Fibroblast of lung (primary cell): ENCODE measurements at regions not wholly inside any gene's neighbourhood (a gene's known extent, or its start where the extent isn't known, plus 50 kb on each side); places are given as distances from the start of the nearest gene placed in this dataset.

Experiments
- DNase-seq, 2 donors: peaks; one replicate each; pipeline versions ENCODE4 v3.0.0 to v3.0.0-alpha.2; 2010; ENCODE audit warnings: low read depth in 2 of 2
- H2AFZ ChIP-seq: 2 replicates; pipeline ENCODE4 v1.5.1; 2012; ENCODE audit warnings: low read length, control low read depth, inconsistent platforms
- H3K27ac ChIP-seq: 2 replicates; pipeline ENCODE4 v1.5.1; 2011; ENCODE audit warnings: low read length, control low read depth; ENCODE audit not compliant: insufficient read depth
- H3K27me3 ChIP-seq: 2 replicates; pipeline ENCODE4 v1.5.1; 2011; ENCODE audit warnings: mild to moderate bottlenecking, low read length; ENCODE audit not compliant: control insufficient read depth, insufficient read depth
- H3K36me3 ChIP-seq: 2 replicates; pipeline ENCODE4 v1.5.1; 2011; ENCODE audit warnings: low read length; ENCODE audit not compliant: control insufficient read depth, insufficient read depth
- H3K4me1 ChIP-seq: 2 replicates; pipeline ENCODE4 v1.5.1; 2011; ENCODE audit warnings: low read length; ENCODE audit not compliant: control insufficient read depth, insufficient read depth; ENCODE audit errors: extremely low read depth
- H3K4me2 ChIP-seq: 2 replicates; pipeline ENCODE4 v1.5.1; 2011; ENCODE audit warnings: low read length, control low read depth; ENCODE audit not compliant: insufficient read depth; ENCODE audit errors: extremely low read depth
- H3K4me3 ChIP-seq, 4 experiments: fragments of 200-600 bp in 1 of 4; sonication (generic) in 1 of 4; replicated peaks in 1 of 4; 2 replicates each; pipeline ENCODE4 v1.5.1; 2011 to 2016; ENCODE audit warnings: low read length in 4 of 4, low read depth in 3 of 4, mild to moderate bottlenecking in 3 of 4, control low read depth in 2 of 4, inconsistent platforms in 1 of 4, mixed read lengths in 1 of 4; ENCODE audit not compliant: insufficient read depth in 1 of 4; ENCODE audit errors: control extremely low read depth in 1 of 4
- H3K79me2 ChIP-seq: 2 replicates; pipeline ENCODE4 v1.5.1; 2012; ENCODE audit warnings: mild to moderate bottlenecking, low read length, inconsistent platforms; ENCODE audit not compliant: control insufficient read depth, insufficient read depth
- H3K9ac ChIP-seq: 2 replicates; pipeline ENCODE4 v1.5.1; 2011; ENCODE audit warnings: mild to moderate bottlenecking, low read length, control low read depth; ENCODE audit not compliant: insufficient read depth
- H3K9me3 ChIP-seq: 2 replicates; pipeline ENCODE4 v1.5.1; 2012; ENCODE audit warnings: low read depth, low read length; ENCODE audit not compliant: control insufficient read depth, insufficient read depth
- H4K20me1 ChIP-seq: 2 replicates; pipeline ENCODE4 v1.5.1; 2011; ENCODE audit warnings: low read length; ENCODE audit not compliant: control insufficient read depth, insufficient read depth; ENCODE audit errors: extremely low read depth
- EZH2 ChIP-seq: IDR thresholded peaks from 2 replicates; pipeline ENCODE4 v1.5.1; 2012; ENCODE audit warnings: low read length, control low read depth, mild to moderate bottlenecking; ENCODE audit errors: missing control alignments
- TF ChIP-seq, protein P1 (sequence below), 2 donors: IDR thresholded peaks in 1 of 2; conservative IDR thresholded peaks in 1 of 2; 1 replicate in 1 of 2; 2 replicates in 1 of 2; pipeline ENCODE4 v1.5.1; 2011 to 2012; ENCODE audit warnings: low read length in 2 of 2, control low read depth in 1 of 2, inconsistent platforms in 1 of 2, low read depth in 1 of 2, mild to moderate bottlenecking in 1 of 2

DNA sequence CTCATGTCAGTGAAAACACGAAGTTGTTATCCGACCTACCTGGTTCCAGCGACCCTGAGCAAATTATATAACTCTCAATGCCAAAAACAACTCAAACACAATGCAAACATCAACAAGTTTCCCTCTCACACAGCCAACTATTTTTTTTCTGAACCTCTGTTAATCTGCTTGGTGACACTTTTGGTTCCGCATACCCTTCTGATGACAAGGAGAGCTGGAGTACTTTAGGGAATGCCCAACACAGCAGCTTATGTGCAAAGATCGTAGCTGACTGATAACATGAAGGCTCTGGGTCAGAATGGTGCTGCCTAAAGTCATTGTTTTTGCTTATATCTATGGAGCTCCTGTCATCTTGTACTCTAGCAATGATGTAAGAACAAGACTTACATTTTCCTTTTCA, 72.7 kb upstream of the CCDC68 start:
- Histone ChIP-seq H4K20me1 (no peaks in the 10 kb centered on the region), H3K4me3 (no peak overlapping the region), H3K36me3 (no peaks in the 10 kb centered on the region), H3K4me2 (no peak overlapping the region), H3K4me1 (no peaks in the 10 kb centered on the region), H3K9ac (no peak overlapping the region), H3K27ac (no peak overlapping the region), H2AFZ (no peak overlapping the region), H3K9me3 (no peaks in the 10 kb centered on the region), H3K27me3 (no peaks in the 10 kb centered on the region), H3K79me2 (no peaks in the 10 kb centered on the region)
- DNase-seq: no peak
- TF ChIP-seq, protein P1, sequence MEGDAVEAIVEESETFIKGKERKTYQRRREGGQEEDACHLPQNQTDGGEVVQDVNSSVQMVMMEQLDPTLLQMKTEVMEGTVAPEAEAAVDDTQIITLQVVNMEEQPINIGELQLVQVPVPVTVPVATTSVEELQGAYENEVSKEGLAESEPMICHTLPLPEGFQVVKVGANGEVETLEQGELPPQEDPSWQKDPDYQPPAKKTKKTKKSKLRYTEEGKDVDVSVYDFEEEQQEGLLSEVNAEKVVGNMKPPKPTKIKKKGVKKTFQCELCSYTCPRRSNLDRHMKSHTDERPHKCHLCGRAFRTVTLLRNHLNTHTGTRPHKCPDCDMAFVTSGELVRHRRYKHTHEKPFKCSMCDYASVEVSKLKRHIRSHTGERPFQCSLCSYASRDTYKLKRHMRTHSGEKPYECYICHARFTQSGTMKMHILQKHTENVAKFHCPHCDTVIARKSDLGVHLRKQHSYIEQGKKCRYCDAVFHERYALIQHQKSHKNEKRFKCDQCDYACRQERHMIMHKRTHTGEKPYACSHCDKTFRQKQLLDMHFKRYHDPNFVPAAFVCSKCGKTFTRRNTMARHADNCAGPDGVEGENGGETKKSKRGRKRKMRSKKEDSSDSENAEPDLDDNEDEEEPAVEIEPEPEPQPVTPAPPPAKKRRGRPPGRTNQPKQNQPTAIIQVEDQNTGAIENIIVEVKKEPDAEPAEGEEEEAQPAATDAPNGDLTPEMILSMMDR (conservative IDR thresholded peaks at IDR 0.05 in 1 of 2, IDR thresholded peaks at IDR 0.05 in 1 of 2; ENCODE audit: low read depth in 1 of 2, low read length in 2 of 2): no peak
- TF ChIP-seq EZH2: no peak

DNA sequence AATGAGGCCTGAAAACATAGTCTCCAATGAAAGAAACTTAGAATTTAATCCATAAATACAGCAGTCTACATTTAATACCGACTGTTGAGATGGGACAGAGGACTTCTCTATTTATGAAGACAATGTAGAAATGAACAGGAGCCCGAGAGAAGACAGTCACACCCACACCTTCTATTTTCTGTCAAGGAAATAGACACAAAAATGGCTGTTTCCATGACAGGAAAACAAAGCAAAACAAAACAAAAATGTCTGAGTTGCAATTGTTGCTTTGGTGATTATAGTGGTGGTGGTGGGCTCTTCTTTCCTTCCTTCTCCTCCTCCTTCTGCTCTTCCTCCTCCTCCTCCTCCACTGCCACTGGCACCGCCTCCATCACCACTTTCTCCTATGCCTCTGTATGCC, 72.3 kb upstream of the CCDC68 start:
- no peak overlapping the region for H3K4me3 ChIP-seq
- H3K4me2 ChIP-seq: no peak overlapping the region
- DNase-seq: no peak
- no peaks in the 10 kb centered on the region for H3K27me3 ChIP-seq
- H3K36me3 ChIP-seq: no peaks in the 10 kb centered on the region
- no peak overlapping the region for H2AFZ ChIP-seq
- no peaks in the 10 kb centered on the region for H3K4me1 ChIP-seq
- H3K9me3 ChIP-seq: no peaks in the 10 kb centered on the region
- TF ChIP-seq EZH2: no peak
- TF ChIP-seq, protein P1 (conservative IDR thresholded peaks at IDR 0.05 in 1 of 2, IDR thresholded peaks at IDR 0.05 in 1 of 2; ENCODE audit: low read depth in 1 of 2, low read length in 2 of 2): no peak
- no peak overlapping the region for H3K9ac ChIP-seq
- H3K27ac ChIP-seq: no peak overlapping the region
- no peaks in the 10 kb centered on the region for H3K79me2 ChIP-seq
- no peaks in the 10 kb centered on the region for H4K20me1 ChIP-seq

DNA sequence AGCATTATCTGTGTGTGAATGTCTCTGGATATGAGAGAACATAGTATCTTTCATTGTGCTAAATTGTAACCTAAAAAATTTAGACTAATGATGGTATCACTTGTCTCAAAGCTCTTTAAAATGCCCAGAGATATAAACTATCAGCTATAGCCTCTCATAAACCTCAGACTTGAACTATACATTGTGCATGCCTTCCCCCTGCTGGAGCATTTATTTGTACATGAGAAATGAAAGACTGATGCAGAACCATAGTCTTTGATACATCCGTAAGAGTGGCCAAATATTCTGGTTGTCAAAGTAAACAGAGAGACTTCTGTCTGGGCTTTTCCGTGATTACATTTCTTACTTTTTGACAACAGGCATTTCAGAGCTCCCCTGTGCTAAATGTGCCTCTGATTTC, 71.9 kb upstream of the CCDC68 start:
- H3K36me3 ChIP-seq: no peaks in the 10 kb centered on the region
- H3K4me1 ChIP-seq: no peaks in the 10 kb centered on the region
- H3K4me3 ChIP-seq: no peak overlapping the region
- no peaks in the 10 kb centered on the region for H3K27me3 ChIP-seq
- H3K9ac ChIP-seq: no peak overlapping the region
- no peak overlapping the region for H3K27ac ChIP-seq
- TF ChIP-seq EZH2: no peak
- TF ChIP-seq, protein P1 (conservative IDR thresholded peaks at IDR 0.05 in 1 of 2, IDR thresholded peaks at IDR 0.05 in 1 of 2; ENCODE audit: low read depth in 1 of 2, low read length in 2 of 2): no peak
- no peaks in the 10 kb centered on the region for H3K79me2 ChIP-seq
- H2AFZ ChIP-seq: no peak overlapping the region
- no peaks in the 10 kb centered on the region for H3K9me3 ChIP-seq
- no peaks in the 10 kb centered on the region for H4K20me1 ChIP-seq
- no peak overlapping the region for H3K4me2 ChIP-seq
- no peak for DNase-seq
